ENCODE measurements at regions not wholly inside any gene's neighbourhood (a gene's known extent, or its start where the extent isn't known, plus 50 kb on each side); places are given as distances from the start of the nearest gene placed in this dataset.

DNA sequence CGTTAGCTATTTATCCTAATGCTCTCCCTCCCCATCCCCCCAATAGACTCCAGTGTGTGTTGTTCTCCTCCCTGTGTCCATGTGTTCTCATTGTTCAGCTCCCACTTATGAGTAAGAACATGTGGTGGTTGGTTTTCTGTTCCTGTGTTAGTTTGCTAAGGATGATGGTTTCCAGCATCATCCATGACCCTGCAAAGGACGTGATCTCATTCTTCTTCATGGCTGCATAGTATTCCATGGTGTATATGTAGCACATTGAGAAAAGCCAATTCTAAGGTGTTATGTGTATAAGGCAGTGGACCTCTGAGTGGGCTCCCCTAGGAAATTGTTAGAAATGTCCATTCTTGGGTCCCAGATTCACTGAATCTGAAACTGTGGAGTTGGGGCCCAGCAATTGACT is 103.1 kb upstream of the MYO10 start:
- TF ChIP-seq EZH2 (IDR thresholded peaks at IDR 0.05; ENCODE audit: insufficient read depth, poor library complexity, severe bottlenecking), result no peak
- TF ChIP-seq EZH2phosphoT487 (IDR thresholded peaks at IDR 0.05; ENCODE audit: insufficient read depth, low read depth), result no peak

Measured in GM23248 (cell line).